ENCODE measurements at regions not wholly inside any gene's neighbourhood (a gene's known extent, or its start where the extent isn't known, plus 50 kb on each side); places are given as distances from the start of the nearest gene placed in this dataset.

GRCh38 chr12:92602930-92603623 lies 99.7 kb upstream of the PLEKHG7 start (continued):
- TF ChIP-seq RNF2 (IDR thresholded peaks at IDR 0.05; ENCODE audit: borderline replicate concordance, low read depth), result no peak
- TF ChIP-seq HDAC2 (IDR thresholded peaks at IDR 0.05), result no peak
- 0 out of 3 replicates have a peak, but pooled peaks have one; percentile 32 for TF ChIP-seq BCL3 (IDR thresholded peaks at IDR 0.05)
- TF ChIP-seq CEBPB (IDR thresholded peaks at IDR 0.05), result no peak
- peak in 1 of 2 experiments; percentile 69; a peak in 1 of 5 replicates for TF ChIP-seq JUN (IDR thresholded peaks at IDR 0.05)
- no peak for TF ChIP-seq FOSL2 (IDR thresholded peaks at IDR 0.05)
- peak; percentile 77 for TF ChIP-seq FOSL2 (CRISPR knock-in tag; IDR thresholded peaks at IDR 0.05)
- peak; percentile 41 for TF ChIP-seq ZFP36 (IDR thresholded peaks at IDR 0.05; ENCODE audit: borderline replicate concordance, partially characterized antibody)

DNA sequence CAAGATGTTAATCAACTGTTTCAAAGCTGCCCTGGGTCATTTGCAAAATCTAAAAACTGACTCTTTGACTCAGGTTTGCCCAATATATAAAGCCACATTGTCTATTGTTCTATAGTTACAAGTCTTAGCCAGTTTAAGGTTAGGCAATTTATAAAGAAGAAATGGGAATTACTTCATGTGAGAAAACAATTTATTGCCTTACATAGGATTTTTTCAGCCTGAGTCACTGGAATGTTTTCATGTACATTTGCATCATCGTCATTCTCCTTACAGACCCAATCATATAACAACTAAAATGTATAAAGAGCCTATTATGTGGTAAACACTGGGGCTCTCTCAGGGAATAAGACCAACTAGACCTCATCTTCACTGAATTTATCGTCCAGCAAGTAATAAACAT lies 100.3 kb upstream of the PLEKHG7 start:
- H3K4me3 ChIP-seq, result no peak overlapping the region

DNA sequence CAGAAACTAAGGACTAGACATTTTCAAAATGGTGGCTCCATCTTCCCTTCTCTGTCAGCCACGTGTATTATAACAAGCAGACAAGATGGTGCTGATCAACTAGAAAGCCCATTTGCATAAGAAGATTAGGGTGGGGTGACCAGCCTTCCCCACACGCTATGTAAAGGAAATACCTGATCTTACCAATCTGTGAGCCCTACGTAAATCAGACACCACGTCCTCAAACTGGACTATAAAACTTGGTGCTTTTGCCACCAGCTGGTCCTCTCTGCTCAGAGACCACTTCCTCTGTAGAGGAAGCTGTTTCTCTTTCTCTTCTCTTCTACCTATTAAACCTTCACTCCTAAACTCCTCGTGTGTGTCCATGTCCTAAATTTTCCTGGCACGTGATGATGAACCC lies 101.1 kb upstream of the PLEKHG7 start:
- H3K27ac ChIP-seq, result peak overlapping the region; percentile 90 to 98
- H3K4me1 ChIP-seq, result peaks cover 41% of the 10 kb centered on the region
- DNase-seq (ENCODE audit: low read depth in 1 of 2, low spot score in 1 of 2) (no peak), FAIRE-seq (no peak), ATAC-seq (no peak)
- CTCF ChIA-PET, result no interaction called here
- 86% methylated on average over 6 of the region's 6 CpGs for WGBS (ENCODE audit: missing lambda C conversion rate)
- no peak overlapping the region; the same call in 1 of the 3 replicates for H3K4me2 ChIP-seq
- peaks cover 60% of the 10 kb centered on the region for H3K9me3 ChIP-seq
- POLR2A ChIA-PET, result interaction anchor here (3.1 kb wide), 1 partner anchor 456 kb away, joined by 15 read pairs; the partner anchor contains the start of gene BTG1
- no peak overlapping the region for H3K4me3 ChIP-seq
- TF ChIP-seq NR3C1 (IDR thresholded peaks at IDR 0.05) (no peak), MAZ (IDR thresholded peaks at IDR 0.05; ENCODE audit: borderline replicate concordance, low read depth, low read length) (no peak), RARB (CRISPR knock-in tag; IDR thresholded peaks at IDR 0.05) (no peak), FOSB (CRISPR knock-in tag; IDR thresholded peaks at IDR 0.05) (no peak), CBX8 (IDR thresholded peaks at IDR 0.05) (no peak), PHF8 (IDR thresholded peaks at IDR 0.05; ENCODE audit: borderline replicate concordance, low read depth) (no peak), CBX2 (IDR thresholded peaks at IDR 0.05; ENCODE audit: borderline replicate concordance, low read depth) (no peak), SMC3 (IDR thresholded peaks at IDR 0.05) (no peak), BCL3 (IDR thresholded peaks at IDR 0.05) (no peak), POLR2A (IDR thresholded peaks at IDR 0.05; ENCODE audit: low read length) (no peak), RCOR1 (IDR thresholded peaks at IDR 0.05; ENCODE audit: low read depth, low read length) (no peak)
- TF ChIP-seq, protein P1, sequence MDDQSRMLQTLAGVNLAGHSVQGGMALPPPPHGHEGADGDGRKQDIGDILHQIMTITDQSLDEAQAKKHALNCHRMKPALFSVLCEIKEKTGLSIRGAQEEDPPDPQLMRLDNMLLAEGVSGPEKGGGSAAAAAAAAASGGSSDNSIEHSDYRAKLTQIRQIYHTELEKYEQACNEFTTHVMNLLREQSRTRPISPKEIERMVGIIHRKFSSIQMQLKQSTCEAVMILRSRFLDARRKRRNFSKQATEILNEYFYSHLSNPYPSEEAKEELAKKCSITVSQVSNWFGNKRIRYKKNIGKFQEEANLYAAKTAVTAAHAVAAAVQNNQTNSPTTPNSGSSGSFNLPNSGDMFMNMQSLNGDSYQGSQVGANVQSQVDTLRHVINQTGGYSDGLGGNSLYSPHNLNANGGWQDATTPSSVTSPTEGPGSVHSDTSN (IDR thresholded peaks at IDR 0.05), result no peak

More for the DNA sequence above, 100.3 kb upstream of the PLEKHG7 start:
- Histone ChIP-seq H3K4me1 (peaks cover 37% of the 10 kb centered on the region), H3K27ac (peak overlapping the region; percentile 90 to 98), H3K9me3 (peaks cover 56% of the 10 kb centered on the region), H3K4me2 (peak overlapping the region; percentile 73)
- FAIRE-seq (no peak), DNase-seq (ENCODE audit: low read depth in 1 of 2, low spot score in 1 of 2) (peak in 1 of 2 experiments; percentile 82), ATAC-seq (peak; percentile 19 to 47; a peak in 4 of 6 replicates)
- TF ChIP-seq JUNB (IDR thresholded peaks at IDR 0.05), result peak; percentile 74
- no peak for TF ChIP-seq BCL3 (IDR thresholded peaks at IDR 0.05)
- TF ChIP-seq MAX (IDR thresholded peaks at IDR 0.05), result 0 out of 2 replicates have a peak, but pooled peaks have one; percentile 12
- TF ChIP-seq EP300 (IDR thresholded peaks at IDR 0.05), result peak in 1 of 2 experiments; percentile 37; a peak in 1 of 5 replicates
- TF ChIP-seq HOXB13 (CRISPR knock-in tag; IDR thresholded peaks at IDR 0.05; ENCODE audit: low read depth), result peak; percentile 60; the same call in 1 of the 2 replicates
- peak; percentile 83 to 86 for TF ChIP-seq CEBPB (IDR thresholded peaks at IDR 0.05)
- peak; percentile 57; the same call in 1 of the 2 replicates for TF ChIP-seq FOSB (CRISPR knock-in tag; IDR thresholded peaks at IDR 0.05)
- TF ChIP-seq FOXS1 (CRISPR knock-in tag; IDR thresholded peaks at IDR 0.05), result peak; percentile 75; the same call in 1 of the 2 replicates
- 0 out of 2 replicates have a peak, but pooled peaks have one; percentile 38 for TF ChIP-seq ATOH8 (CRISPR knock-in tag; IDR thresholded peaks at IDR 0.05; ENCODE audit: low read depth)
- TF ChIP-seq SREBF2 (IDR thresholded peaks at IDR 0.05), result no peak
- peak; percentile 48; the same call in 1 of the 2 replicates for TF ChIP-seq FOSL2 (IDR thresholded peaks at IDR 0.05)
- TF ChIP-seq FOSL2 (CRISPR knock-in tag; IDR thresholded peaks at IDR 0.05), result peak; percentile 88
- no peak for TF ChIP-seq EHF (CRISPR knock-in tag; IDR thresholded peaks at IDR 0.05)
- peak; percentile 20 for TF ChIP-seq MAFK (IDR thresholded peaks at IDR 0.05; ENCODE audit: partially characterized antibody)
- TF ChIP-seq, protein P2, sequence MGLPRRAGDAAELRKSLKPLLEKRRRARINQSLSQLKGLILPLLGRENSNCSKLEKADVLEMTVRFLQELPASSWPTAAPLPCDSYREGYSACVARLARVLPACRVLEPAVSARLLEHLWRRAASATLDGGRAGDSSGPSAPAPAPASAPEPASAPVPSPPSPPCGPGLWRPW (IDR thresholded peaks at IDR 0.05), result peak; percentile 89
- ChIA-PET CTCF (interaction anchor here (0.6 to 2.0 kb wide), 2 partner anchors 16 to 19 kb away, joined by 3 to 5 read pairs; no protein-coding TSS in a partner anchor), POLR2A (interaction anchor here (1.0 to 3.1 kb wide), 2 partner anchors 8 to 457 kb away, joined by 6 to 15 read pairs; partner anchors contain the start of gene BTG1)
- 12% methylated on average over 2 of the region's 2 CpGs for WGBS (ENCODE audit: missing lambda C conversion rate)

All from A549 (cell line).